GM12878 (cell line): ENCODE measurements at regions not wholly inside any gene's neighbourhood (a gene's known extent, or its start where the extent isn't known, plus 50 kb on each side); places are given as distances from the start of the nearest gene placed in this dataset.

Source experiments
- ATAC-seq: fragments of 200-7000 bp; cut with Tn5 transposase; 3 replicates; pipeline ENCODE4 v1.9.1; 2020; ENCODE audit warnings: mild to moderate bottlenecking, moderate library complexity
- BruUV-seq: library from RNA; stranded (reverse); fragments of 400-500 nt; replicated peaks from 2 replicates; lab custom pipeline; 2021; lab: Mats Ljungman, UMichigan
- CTCF ChIA-PET: fragments of 300-600 bp; sonication (Branson Sonifier 250); formaldehyde crosslinking; extraction: SDS; loops from one replicate; lab custom pipeline; 2021; ENCODE audit warnings: inconsistent platforms; lab: Yijun Ruan, JAX
- POLR2A ChIA-PET: fragments of 350-600 bp; formaldehyde crosslinking; extraction: SDS; loops from one replicate; lab custom pipeline; 2021; ENCODE audit warnings: inconsistent platforms; lab: Charles Lee
- RAD21 ChIA-PET: fragments of 300-600 bp; sonication (Branson Sonifier 250); formaldehyde crosslinking; loops from one replicate; lab custom pipeline; 2023; ENCODE audit warnings: antibody characterized with exemption; ENCODE audit not compliant: unreplicated experiment; lab: Charles Lee
- SMC1A ChIA-PET: fragments of 300-600 bp; sonication (Branson Sonifier 250); formaldehyde crosslinking; loops from one replicate; lab custom pipeline; 2023; ENCODE audit not compliant: unreplicated experiment, uncharacterized antibody; lab: Charles Lee
- DNase-seq: peaks from one replicate; pipeline ENCODE4 v3.0.0-alpha.2; 2011; ENCODE audit warnings: low read depth, low spot score
- FAIRE-seq: peaks from 3 replicates; lab custom pipeline; 2011; peaks lifted over from hg19 to GRCh38; lab: Jason Lieb, UNC
- H2AFZ ChIP-seq: 2 replicates; pipeline ENCODE4 v1.6.0; 2011; ENCODE audit warnings: low read depth, low read length, control low read depth; ENCODE audit not compliant: control insufficient read depth
- H3K27ac ChIP-seq: 2 replicates; pipeline ENCODE4 v1.5.1; 2011; ENCODE audit warnings: control low read depth; ENCODE audit not compliant: control insufficient read depth, insufficient read depth
- H3K27me3 ChIP-seq, 2 experiments: replicated peaks in 1 of 2; 2 replicates each; pipeline versions ENCODE4 v1.6.0 to v1.6.1; 2011; ENCODE audit warnings: low read length in 1 of 2; ENCODE audit not compliant: control insufficient read depth in 2 of 2, insufficient read depth in 2 of 2
- H3K36me3 ChIP-seq, 2 experiments: 2 replicates each; pipeline ENCODE4 v1.5.1; 2011; ENCODE audit warnings: low read length in 1 of 2; ENCODE audit not compliant: control insufficient read depth in 2 of 2, insufficient read depth in 2 of 2
- H3K4me1 ChIP-seq: 2 replicates; pipeline ENCODE4 v1.6.1; 2011; ENCODE audit warnings: mild to moderate bottlenecking, low read length, moderate library complexity, mixed read lengths; ENCODE audit not compliant: control insufficient read depth, insufficient read depth
- H3K4me2 ChIP-seq: 2 replicates; pipeline ENCODE4 v1.6.0; 2011; ENCODE audit warnings: control low read depth; ENCODE audit not compliant: control insufficient read depth, insufficient read depth
- H3K4me3 ChIP-seq: fragments of 200-600 bp; sonication (generic); 2 replicates; pipeline ENCODE4 v1.5.1; 2016
- H3K79me2 ChIP-seq: 2 replicates; pipeline ENCODE4 v1.6.0; 2011; ENCODE audit warnings: low read length; ENCODE audit not compliant: control insufficient read depth, insufficient read depth
- H3K9ac ChIP-seq: 2 replicates; pipeline ENCODE4 v1.8.0; 2011; ENCODE audit warnings: low read length, control low read depth, mixed read lengths; ENCODE audit not compliant: control insufficient read depth, insufficient read depth
- H3K9me3 ChIP-seq: replicated peaks from 3 replicates; pipeline ENCODE4 v1.5.1; 2011; ENCODE audit warnings: mild to moderate bottlenecking, low read length; ENCODE audit not compliant: control insufficient read depth, insufficient read depth
- H4K20me1 ChIP-seq: 2 replicates; pipeline ENCODE4 v1.6.0; 2011; ENCODE audit not compliant: control insufficient read depth, insufficient read depth
- BACH1 ChIP-seq: fragments of 450-650 bp; IDR thresholded peaks from 2 replicates; pipeline ENCODE4 v1.6.1; 2017; ENCODE audit warnings: mild to moderate bottlenecking, borderline replicate concordance
- CHD1 ChIP-seq: IDR thresholded peaks from 2 replicates; pipeline ENCODE4 v1.6.1; 2012; ENCODE audit warnings: low read depth, low read length, improper control_type of control experiment
- CREB1 ChIP-seq: IDR thresholded peaks from 2 replicates; pipeline ENCODE4 v1.6.1; 2012; ENCODE audit warnings: low read depth, mild to moderate bottlenecking, inconsistent platforms
- GABPA ChIP-seq: IDR thresholded peaks from 2 replicates; pipeline ENCODE4 v1.6.1; 2014; ENCODE audit warnings: antibody characterized with exemption, low read depth, mild to moderate bottlenecking, inconsistent platforms
- HDAC2 ChIP-seq: fragments of 200-600 bp; sonication (generic); IDR thresholded peaks from 2 replicates; pipeline ENCODE4 v1.6.1; 2017
- HSF1 ChIP-seq: fragments of 150-350 bp; IDR thresholded peaks from 2 replicates; pipeline ENCODE4 v1.6.1; 2014; ENCODE audit warnings: mild to moderate bottlenecking, low read depth, low read length
- JUND ChIP-seq: IDR thresholded peaks from 2 replicates; pipeline ENCODE4 v1.6.1; 2012; ENCODE audit warnings: low read depth, mild to moderate bottlenecking, low read length, improper control_type of control experiment, moderate library complexity
- MAX ChIP-seq: IDR thresholded peaks from 2 replicates; pipeline ENCODE4 v1.6.1; 2012; ENCODE audit warnings: low read depth, low read length, improper control_type of control experiment
- MLLT1 ChIP-seq: fragments of 450-650 bp; IDR thresholded peaks from 2 replicates; pipeline ENCODE4 v1.6.1; 2016; ENCODE audit warnings: mild to moderate bottlenecking
- MTA2 ChIP-seq: fragments of 450-650 bp; IDR thresholded peaks from 2 replicates; pipeline ENCODE4 v1.6.1; 2016; ENCODE audit warnings: low read depth, mild to moderate bottlenecking, moderate library complexity
- NR2F1 ChIP-seq: fragments of 450-650 bp; conservative IDR thresholded peaks from 2 replicates; pipeline ENCODE4 v1.6.1; 2017; ENCODE audit warnings: mild to moderate bottlenecking
- PKNOX1 ChIP-seq: fragments of 450-650 bp; IDR thresholded peaks from 2 replicates; pipeline ENCODE4 v1.6.1; 2016; ENCODE audit warnings: mild to moderate bottlenecking
- SMAD1 ChIP-seq: fragments of 450-650 bp; IDR thresholded peaks from 2 replicates; pipeline ENCODE4 v1.6.1; 2018; ENCODE audit warnings: mild to moderate bottlenecking, low read depth; ENCODE audit not compliant: partially characterized antibody
- SUPT20H ChIP-seq: IDR thresholded peaks from 2 replicates; pipeline ENCODE4 v1.6.1; 2011; ENCODE audit warnings: low read depth, mild to moderate bottlenecking, low read length, moderate library complexity, borderline replicate concordance; ENCODE audit not compliant: control insufficient read depth
- ZNF217 ChIP-seq: fragments of 450-650 bp; IDR thresholded peaks from 2 replicates; pipeline ENCODE4 v1.6.1; 2017; ENCODE audit warnings: antibody characterized with exemption, mild to moderate bottlenecking
- WGBS: methylation state at CpG from one replicate; pipeline ENCODE4 v1.1.6; 2016; ENCODE audit warnings: low lambda C conversion rate; ENCODE audit not compliant: insufficient replicate concordance, insufficient coverage; ENCODE audit errors: missing lambda C conversion rate; 5-methylcytosine and 5-hydroxymethylcytosine counted together
- in situ Hi-C: fragments of 300-500 bp; cut with MboI; formaldehyde crosslinking; loops from 9 replicates; pipeline ENCODE4 v1.14.3; 2018; ENCODE audit warnings: mixed read lengths
- intact Hi-C: fragments of 100-400 bp; cut with micrococcal nuclease; formaldehyde crosslinking; loops from one replicate; pipeline ENCODE4 v1.14.2; 2022; ENCODE audit not compliant: unreplicated experiment

- no peak for TF ChIP-seq HSF1
- TF ChIP-seq MAX: no peak
- TF ChIP-seq NR2F1: no peak
- TF ChIP-seq CREB1: no peak
Observed at GRCh38 chr2:5937851-5938565, 245.8 kb downstream of the SOX11 start (continued).

GRCh38 chr2:5938566-5938896, 246.3 kb downstream of the SOX11 start:
- no peak for ATAC-seq
- in situ Hi-C loops: no loop called here
- 28% methylated on average over 10 of the region's 10 CpGs for WGBS

More at GRCh38 chr2:5938566-5938896, 246.3 kb downstream of the SOX11 start:
- CTCF ChIA-PET: no interaction called here
- H3K36me3 ChIP-seq: no peaks in the 10 kb centered on the region
- TF ChIP-seq ZNF217: no peak
- TF ChIP-seq HDAC2: no peak
- TF ChIP-seq MTA2: no peak
- TF ChIP-seq SMAD1: no peak
- TF ChIP-seq CHD1: no peak
- TF ChIP-seq JUND: no peak
- no peak for TF ChIP-seq MLLT1
- no peak for TF ChIP-seq BACH1
- no peak for TF ChIP-seq PKNOX1
- TF ChIP-seq SUPT20H: no peak
- TF ChIP-seq GABPA: no peak
- TF ChIP-seq, all 136 proteins: peak for 0
- Histone ChIP-seq H3K4me1 (no peaks in the 10 kb centered on the region), H3K4me3 (no peak overlapping the region), H4K20me1 (no peaks in the 10 kb centered on the region), H3K9ac (no peak overlapping the region), H2AFZ (no peak overlapping the region), H3K79me2 (no peaks in the 10 kb centered on the region), H3K9me3 (no peaks in the 10 kb centered on the region), H3K4me2 (no peak overlapping the region), H3K27me3 (no peaks in the 10 kb centered on the region), H3K27ac (no peak overlapping the region)
- DNase-seq: no peak
- ChIA-PET SMC1A (no interaction called here), RAD21 (no interaction called here), POLR2A (no interaction called here)
- FAIRE-seq: no peak
- intact Hi-C loops: no loop called here
- BruUV-seq: no TSS peak
